Uterus (tissue), 2 donors: ENCODE measurements at regions not wholly inside any gene's neighbourhood (a gene's known extent, or its start where the extent isn't known, plus 50 kb on each side); places are given as distances from the start of the nearest gene placed in this dataset.

Source experiments
- POLR2A ChIP-seq, 2 donors: fragments of 450-650 bp; IDR thresholded peaks; one replicate each; pipeline ENCODE4 v1.6.1; 2016; ENCODE audit warnings: antibody characterized with exemption in 2 of 2, mild to moderate bottlenecking in 1 of 2, moderate library complexity in 1 of 2
- TF ChIP-seq, protein P1 (sequence below), 4 experiments: fragments of 200-600 bp in 2 of 4; fragments of 450-650 bp in 2 of 4; sonication (generic) in 2 of 4; IDR thresholded peaks; one replicate each; pipeline ENCODE4 v1.5.1; 2016 to 2019; ENCODE audit warnings: antibody characterized with exemption in 4 of 4, mild to moderate bottlenecking in 2 of 4, moderate library complexity in 1 of 4

DNA sequence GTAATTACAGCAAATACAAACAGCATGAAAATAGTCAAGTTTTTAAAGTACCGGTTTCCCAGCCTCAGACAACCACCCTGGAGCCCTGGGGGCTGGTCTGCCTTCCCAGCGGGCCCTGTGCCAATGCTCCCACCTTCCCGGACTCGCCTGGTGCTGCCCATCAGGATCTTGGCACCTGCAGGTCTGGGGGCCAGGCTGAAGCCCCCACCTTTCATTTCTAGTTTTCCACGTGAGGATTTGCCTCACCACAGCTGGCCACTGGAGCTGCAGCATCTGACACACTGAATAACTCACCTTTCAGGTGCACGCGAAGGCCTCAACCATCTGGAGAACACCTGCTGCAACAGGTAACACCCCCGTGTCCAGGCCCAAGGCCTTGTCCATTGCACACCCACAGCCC is 108.7 kb upstream of the THY1 start:
- TF ChIP-seq, protein P1, sequence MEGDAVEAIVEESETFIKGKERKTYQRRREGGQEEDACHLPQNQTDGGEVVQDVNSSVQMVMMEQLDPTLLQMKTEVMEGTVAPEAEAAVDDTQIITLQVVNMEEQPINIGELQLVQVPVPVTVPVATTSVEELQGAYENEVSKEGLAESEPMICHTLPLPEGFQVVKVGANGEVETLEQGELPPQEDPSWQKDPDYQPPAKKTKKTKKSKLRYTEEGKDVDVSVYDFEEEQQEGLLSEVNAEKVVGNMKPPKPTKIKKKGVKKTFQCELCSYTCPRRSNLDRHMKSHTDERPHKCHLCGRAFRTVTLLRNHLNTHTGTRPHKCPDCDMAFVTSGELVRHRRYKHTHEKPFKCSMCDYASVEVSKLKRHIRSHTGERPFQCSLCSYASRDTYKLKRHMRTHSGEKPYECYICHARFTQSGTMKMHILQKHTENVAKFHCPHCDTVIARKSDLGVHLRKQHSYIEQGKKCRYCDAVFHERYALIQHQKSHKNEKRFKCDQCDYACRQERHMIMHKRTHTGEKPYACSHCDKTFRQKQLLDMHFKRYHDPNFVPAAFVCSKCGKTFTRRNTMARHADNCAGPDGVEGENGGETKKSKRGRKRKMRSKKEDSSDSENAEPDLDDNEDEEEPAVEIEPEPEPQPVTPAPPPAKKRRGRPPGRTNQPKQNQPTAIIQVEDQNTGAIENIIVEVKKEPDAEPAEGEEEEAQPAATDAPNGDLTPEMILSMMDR (IDR thresholded peaks at IDR 0.05), result no peak
- TF ChIP-seq POLR2A (IDR thresholded peaks at IDR 0.05), result no peak
